A549 (cell line): ENCODE measurements at regions not wholly inside any gene's neighbourhood (a gene's known extent, or its start where the extent isn't known, plus 50 kb on each side); places are given as distances from the start of the nearest gene placed in this dataset.

Source experiments
- CHD2 ChIP-seq: fragments of 150-350 bp; IDR thresholded peaks from 2 replicates; pipeline ENCODE4 v1.6.1; 2014; ENCODE audit warnings: low read length; ENCODE audit not compliant: partially characterized antibody
- CTCF ChIP-seq: fragments of >200 bp; sonication (Bioruptor Twin); formaldehyde crosslinking; IDR thresholded peaks from 3 replicates; pipeline ENCODE4 v1.5.1; 2016
- EP300 ChIP-seq, 2 experiments: fragments of >200 bp; sonication (Bioruptor Twin); formaldehyde crosslinking; IDR thresholded peaks; 2 replicates in 1 of 2; 3 replicates in 1 of 2; pipeline ENCODE4 v1.6.1; 2016 to 2017
- HEYL ChIP-seq: fragments of 250-450 bp; sonication (Bioruptor Pico); IDR thresholded peaks from 2 replicates; pipeline ENCODE4 v1.8.0; 2021; ENCODE audit warnings: mild to moderate bottlenecking, moderate library complexity
- NFE2L2 ChIP-seq: fragments of 150-350 bp; conservative IDR thresholded peaks from 2 replicates; pipeline ENCODE4 v1.6.1; 2014; ENCODE audit warnings: low read length
- POLR2A ChIP-seq: IDR thresholded peaks from 2 replicates; pipeline ENCODE4 v1.6.1; 2012; ENCODE audit warnings: mild to moderate bottlenecking, low read length
- TP53 ChIP-seq: fragments of 250-450 bp; sonication (Bioruptor Pico); IDR thresholded peaks from 2 replicates; pipeline ENCODE4 v1.5.0; 2021; ENCODE audit warnings: mild to moderate bottlenecking, moderate library complexity
- ZC3H11A ChIP-seq: fragments of 450-650 bp; IDR thresholded peaks from 2 replicates; pipeline ENCODE4 v1.6.1; 2014; ENCODE audit warnings: antibody characterized with exemption, mild to moderate bottlenecking
- TF ChIP-seq, protein P1 (sequence below): fragments of 200-600 bp; sonication (generic); IDR thresholded peaks from 2 replicates; pipeline ENCODE4 v1.6.1; 2016; ENCODE audit warnings: antibody characterized with exemption, mild to moderate bottlenecking, moderate library complexity

DNA sequence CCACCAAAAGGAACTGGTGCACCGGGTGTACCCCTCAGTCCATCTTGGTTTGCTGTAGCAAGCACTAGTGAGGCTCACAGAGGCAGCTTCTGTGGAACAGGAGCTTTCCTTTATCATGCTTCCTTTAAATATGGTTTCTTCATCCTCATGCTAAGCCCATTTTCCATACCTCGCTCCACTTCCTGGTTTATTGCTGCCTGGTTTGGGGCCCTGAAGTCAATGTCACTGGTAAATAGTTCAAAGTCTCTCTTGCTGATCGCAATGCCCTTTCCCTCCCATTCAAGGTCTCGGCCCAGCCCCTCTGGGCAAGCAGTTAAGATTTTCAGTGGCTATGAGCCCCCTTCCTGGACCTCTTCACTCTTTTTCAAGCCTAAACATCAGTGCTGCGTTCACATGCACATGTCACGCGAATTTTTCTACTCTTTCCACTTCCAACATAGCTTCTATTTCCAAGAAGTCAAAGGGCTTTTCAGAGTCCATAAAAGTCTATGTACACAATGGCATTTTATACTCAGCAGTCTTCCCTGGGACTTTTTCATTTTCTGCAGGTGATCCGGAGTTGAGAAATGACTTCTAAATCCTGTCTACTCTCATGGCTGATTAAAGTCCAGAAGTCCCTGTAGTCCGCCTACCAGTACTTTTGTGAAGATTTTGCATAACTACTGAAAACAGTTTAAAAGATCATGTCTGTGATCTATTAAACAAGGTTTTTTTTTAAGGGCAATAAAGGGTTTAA lies 323.8 kb upstream of the ZFHX3 start:
- TF ChIP-seq CTCF (no peak), POLR2A (no peak), NFE2L2 (no peak), CHD2 (no peak), ZC3H11A (no peak), HEYL (CRISPR knock-in tag) (no peak), EP300 (IDR thresholded peaks at IDR 0.05) (no peak), TP53 (CRISPR knock-in tag) (no peak)
- TF ChIP-seq, protein P1, sequence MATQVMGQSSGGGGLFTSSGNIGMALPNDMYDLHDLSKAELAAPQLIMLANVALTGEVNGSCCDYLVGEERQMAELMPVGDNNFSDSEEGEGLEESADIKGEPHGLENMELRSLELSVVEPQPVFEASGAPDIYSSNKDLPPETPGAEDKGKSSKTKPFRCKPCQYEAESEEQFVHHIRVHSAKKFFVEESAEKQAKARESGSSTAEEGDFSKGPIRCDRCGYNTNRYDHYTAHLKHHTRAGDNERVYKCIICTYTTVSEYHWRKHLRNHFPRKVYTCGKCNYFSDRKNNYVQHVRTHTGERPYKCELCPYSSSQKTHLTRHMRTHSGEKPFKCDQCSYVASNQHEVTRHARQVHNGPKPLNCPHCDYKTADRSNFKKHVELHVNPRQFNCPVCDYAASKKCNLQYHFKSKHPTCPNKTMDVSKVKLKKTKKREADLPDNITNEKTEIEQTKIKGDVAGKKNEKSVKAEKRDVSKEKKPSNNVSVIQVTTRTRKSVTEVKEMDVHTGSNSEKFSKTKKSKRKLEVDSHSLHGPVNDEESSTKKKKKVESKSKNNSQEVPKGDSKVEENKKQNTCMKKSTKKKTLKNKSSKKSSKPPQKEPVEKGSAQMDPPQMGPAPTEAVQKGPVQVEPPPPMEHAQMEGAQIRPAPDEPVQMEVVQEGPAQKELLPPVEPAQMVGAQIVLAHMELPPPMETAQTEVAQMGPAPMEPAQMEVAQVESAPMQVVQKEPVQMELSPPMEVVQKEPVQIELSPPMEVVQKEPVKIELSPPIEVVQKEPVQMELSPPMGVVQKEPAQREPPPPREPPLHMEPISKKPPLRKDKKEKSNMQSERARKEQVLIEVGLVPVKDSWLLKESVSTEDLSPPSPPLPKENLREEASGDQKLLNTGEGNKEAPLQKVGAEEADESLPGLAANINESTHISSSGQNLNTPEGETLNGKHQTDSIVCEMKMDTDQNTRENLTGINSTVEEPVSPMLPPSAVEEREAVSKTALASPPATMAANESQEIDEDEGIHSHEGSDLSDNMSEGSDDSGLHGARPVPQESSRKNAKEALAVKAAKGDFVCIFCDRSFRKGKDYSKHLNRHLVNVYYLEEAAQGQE: no peak
